ENCODE measurements at regions not wholly inside any gene's neighbourhood (a gene's known extent, or its start where the extent isn't known, plus 50 kb on each side); places are given as distances from the start of the nearest gene placed in this dataset.

DNA sequence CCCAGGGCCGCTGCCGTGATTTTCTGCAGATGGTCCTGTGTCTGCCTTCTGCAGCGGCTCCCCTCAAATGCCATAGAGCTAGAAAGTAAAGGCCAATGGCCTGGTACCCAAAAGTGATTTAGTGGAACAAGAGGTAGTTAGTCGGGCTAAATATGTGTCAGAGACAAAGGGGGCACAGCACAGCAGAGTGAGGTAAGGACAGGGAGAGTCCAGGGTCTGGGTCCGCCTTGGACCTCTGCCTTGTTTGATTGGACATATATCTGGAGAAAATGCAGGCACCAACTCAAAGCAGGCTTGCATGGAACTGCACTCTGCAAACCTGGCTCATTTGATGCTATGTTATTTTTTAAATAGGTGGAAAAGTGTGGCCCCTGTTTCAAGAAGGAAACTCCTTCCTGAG is 249.6 kb upstream of the B3GAT1 start:
- no peak overlapping the region for H3K14ac ChIP-seq (ENCODE audit: insufficient read length)
- H3K27ac ChIP-seq (ENCODE audit: low read depth, low read length): no peak overlapping the region
- H2BK20ac ChIP-seq (ENCODE audit: low read length): no peak overlapping the region
- no peaks in the 10 kb centered on the region for H3K79me2 ChIP-seq (ENCODE audit: control insufficient read depth in 1 of 2, insufficient read depth in 2 of 2, low read length in 2 of 2)
- H4K91ac ChIP-seq (replicated peaks; ENCODE audit: insufficient read length, low read length): no peak overlapping the region
- no peaks in the 10 kb centered on the region for H3K27me3 ChIP-seq (replicated peaks in 1 of 4; ENCODE audit: control insufficient read depth in 3 of 4, extremely low read depth in 1 of 4, insufficient read depth in 3 of 4, low read length in 3 of 4)
- no peak overlapping the region for H3K4me2 ChIP-seq (ENCODE audit: insufficient read depth in 1 of 2, low read depth in 2 of 2, low read length in 2 of 2)
- no peak overlapping the region for H3K4me3 ChIP-seq (ENCODE audit: extremely low read depth in 1 of 4, insufficient read depth in 2 of 4, low read depth in 3 of 4, low read length in 4 of 4)
- peaks cover 4 to 14% of the 10 kb centered on the region in 2 experiments; a peak in 1 of 4 replicates for H3K9me3 ChIP-seq (ENCODE audit: insufficient read depth in 2 of 2, low read depth in 1 of 2, low read length in 1 of 2)
- no peak overlapping the region for H2BK120ac ChIP-seq (replicated peaks; ENCODE audit: low read depth, low read length)
- no peak overlapping the region for H2BK12ac ChIP-seq (ENCODE audit: low read depth, low read length)
- no peak overlapping the region for H2AK5ac ChIP-seq (ENCODE audit: low read depth, low read length)
- no peak overlapping the region for H2BK5ac ChIP-seq (ENCODE audit: low read depth, low read length)
- no peak overlapping the region for H3K9ac ChIP-seq (replicated peaks in 1 of 4; ENCODE audit: extremely low read depth in 1 of 4, low read depth in 3 of 4, low read length in 3 of 4)
- H3K4ac ChIP-seq (replicated peaks; ENCODE audit: insufficient read length, low read depth, low read length): no peak overlapping the region
- H3K18ac ChIP-seq (ENCODE audit: extremely low read depth, low read length): no peak overlapping the region
- no peak overlapping the region for H2BK15ac ChIP-seq (ENCODE audit: low read length)
- no peaks in the 10 kb centered on the region for H3K79me1 ChIP-seq (ENCODE audit: low read depth, low read length)
- 91% methylated on average over 5 of the region's 5 CpGs; no CpG with 5 or more reads in 1 of the 2 experiments for WGBS, 2 experiments (ENCODE audit: extremely low coverage in 1 of 2, insufficient coverage in 1 of 2, insufficient read length in 1 of 2, insufficient replicate concordance in 2 of 2, low coverage in 1 of 2, low lambda C conversion rate in 2 of 2, missing lambda C conversion rate in 1 of 2)
- peaks cover 0 to 3% (median 0%) of the 10 kb centered on the region in 4 experiments; a peak in 3 of 7 replicates for H3K4me1 ChIP-seq (replicated peaks in 1 of 4; ENCODE audit: control insufficient read depth in 3 of 4, insufficient read depth in 4 of 4, low read length in 3 of 4)
- ChIA-PET POLR2A (ENCODE audit: partially characterized antibody) (interaction anchor here (1.3 kb wide), 1 partner anchor 9 kb away, joined by 3 read pairs; no protein-coding TSS in a partner anchor), CTCF (ENCODE audit: partially characterized antibody) (interaction anchor here (0.7 to 1.7 kb wide), 4 partner anchors 9 to 87 kb away, joined by 3 to 4 read pairs (median 3); no protein-coding TSS in a partner anchor)
- no peak for FAIRE-seq
- H3K23me2 ChIP-seq (ENCODE audit: low read depth, low read length): no peaks in the 10 kb centered on the region
- H4K20me1 ChIP-seq (replicated peaks in 1 of 2; ENCODE audit: control insufficient read depth in 1 of 2, insufficient read depth in 2 of 2, low read length in 2 of 2): no peaks in the 10 kb centered on the region
- DNase-seq (ENCODE audit: low read depth in 1 of 2, low spot score in 2 of 2): peak in 1 of 2 experiments; percentile 6
- no peak overlapping the region for H3K56ac ChIP-seq (replicated peaks; ENCODE audit: insufficient read length, low read depth, low read length)
- no peak overlapping the region for H4K8ac ChIP-seq (ENCODE audit: extremely low read depth, insufficient read depth, low read length)
- H4K5ac ChIP-seq (ENCODE audit: insufficient read length, low read depth, low read length): no peak overlapping the region
- H2AFZ ChIP-seq (ENCODE audit: low read length): no peak overlapping the region
- H3K36me3 ChIP-seq (ENCODE audit: control insufficient read depth in 2 of 4, insufficient read depth in 4 of 4, low read length in 3 of 4): no peaks in the 10 kb centered on the region
- H3K23ac ChIP-seq (ENCODE audit: insufficient read length): no peak overlapping the region
- TF ChIP-seq JUN (IDR thresholded peaks at IDR 0.05; ENCODE audit: low read depth, low read length) (no peak), TAF1 (IDR thresholded peaks at IDR 0.05; ENCODE audit: low read depth, low read length) (no peak), ZNF274 (IDR thresholded peaks at IDR 0.05; ENCODE audit: borderline replicate concordance, extremely low read depth, low read length) (no peak), SP1 (IDR thresholded peaks at IDR 0.05; ENCODE audit: low read depth, low read length) (no peak), SP4 (IDR thresholded peaks at IDR 0.05; ENCODE audit: low read length) (no peak), RAD21 (IDR thresholded peaks at IDR 0.05 in 1 of 2, conservative IDR thresholded peaks at IDR 0.05 in 1 of 2; ENCODE audit: low read depth in 2 of 2, low read length in 2 of 2) (no peak), KDM1A (IDR thresholded peaks at IDR 0.05; ENCODE audit: borderline replicate concordance, low read length) (no peak), JUND (IDR thresholded peaks at IDR 0.05; ENCODE audit: low read length) (no peak)
- TF ChIP-seq, protein P1, sequence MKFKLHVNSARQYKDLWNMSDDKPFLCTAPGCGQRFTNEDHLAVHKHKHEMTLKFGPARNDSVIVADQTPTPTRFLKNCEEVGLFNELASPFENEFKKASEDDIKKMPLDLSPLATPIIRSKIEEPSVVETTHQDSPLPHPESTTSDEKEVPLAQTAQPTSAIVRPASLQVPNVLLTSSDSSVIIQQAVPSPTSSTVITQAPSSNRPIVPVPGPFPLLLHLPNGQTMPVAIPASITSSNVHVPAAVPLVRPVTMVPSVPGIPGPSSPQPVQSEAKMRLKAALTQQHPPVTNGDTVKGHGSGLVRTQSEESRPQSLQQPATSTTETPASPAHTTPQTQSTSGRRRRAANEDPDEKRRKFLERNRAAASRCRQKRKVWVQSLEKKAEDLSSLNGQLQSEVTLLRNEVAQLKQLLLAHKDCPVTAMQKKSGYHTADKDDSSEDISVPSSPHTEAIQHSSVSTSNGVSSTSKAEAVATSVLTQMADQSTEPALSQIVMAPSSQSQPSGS (IDR thresholded peaks at IDR 0.05; ENCODE audit: low read length): no peak
- TF ChIP-seq, protein P2, sequence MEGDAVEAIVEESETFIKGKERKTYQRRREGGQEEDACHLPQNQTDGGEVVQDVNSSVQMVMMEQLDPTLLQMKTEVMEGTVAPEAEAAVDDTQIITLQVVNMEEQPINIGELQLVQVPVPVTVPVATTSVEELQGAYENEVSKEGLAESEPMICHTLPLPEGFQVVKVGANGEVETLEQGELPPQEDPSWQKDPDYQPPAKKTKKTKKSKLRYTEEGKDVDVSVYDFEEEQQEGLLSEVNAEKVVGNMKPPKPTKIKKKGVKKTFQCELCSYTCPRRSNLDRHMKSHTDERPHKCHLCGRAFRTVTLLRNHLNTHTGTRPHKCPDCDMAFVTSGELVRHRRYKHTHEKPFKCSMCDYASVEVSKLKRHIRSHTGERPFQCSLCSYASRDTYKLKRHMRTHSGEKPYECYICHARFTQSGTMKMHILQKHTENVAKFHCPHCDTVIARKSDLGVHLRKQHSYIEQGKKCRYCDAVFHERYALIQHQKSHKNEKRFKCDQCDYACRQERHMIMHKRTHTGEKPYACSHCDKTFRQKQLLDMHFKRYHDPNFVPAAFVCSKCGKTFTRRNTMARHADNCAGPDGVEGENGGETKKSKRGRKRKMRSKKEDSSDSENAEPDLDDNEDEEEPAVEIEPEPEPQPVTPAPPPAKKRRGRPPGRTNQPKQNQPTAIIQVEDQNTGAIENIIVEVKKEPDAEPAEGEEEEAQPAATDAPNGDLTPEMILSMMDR (IDR thresholded peaks at IDR 0.05; ENCODE audit: control extremely low read depth in 1 of 3, insufficient read depth in 1 of 3, low read depth in 1 of 3, low read length in 3 of 3): no peak
